Astrocyte (in vitro differentiated cells and primary cell): ENCODE measurements at regions not wholly inside any gene's neighbourhood (a gene's known extent, or its start where the extent isn't known, plus 50 kb on each side); places are given as distances from the start of the nearest gene placed in this dataset.

ENCODE experiments used
- CTCF ChIP-seq: IDR thresholded peaks from 2 replicates; pipeline ENCODE4 v1.5.1; 2011; ENCODE audit warnings: low read depth, mild to moderate bottlenecking, inconsistent platforms, low read length, moderate library complexity; ENCODE audit not compliant: insufficient read depth
- EZH2 ChIP-seq: IDR thresholded peaks from 2 replicates; pipeline ENCODE4 v1.6.1; 2012; ENCODE audit warnings: mild to moderate bottlenecking, low read length, inconsistent platforms; ENCODE audit not compliant: insufficient read depth

DNA sequence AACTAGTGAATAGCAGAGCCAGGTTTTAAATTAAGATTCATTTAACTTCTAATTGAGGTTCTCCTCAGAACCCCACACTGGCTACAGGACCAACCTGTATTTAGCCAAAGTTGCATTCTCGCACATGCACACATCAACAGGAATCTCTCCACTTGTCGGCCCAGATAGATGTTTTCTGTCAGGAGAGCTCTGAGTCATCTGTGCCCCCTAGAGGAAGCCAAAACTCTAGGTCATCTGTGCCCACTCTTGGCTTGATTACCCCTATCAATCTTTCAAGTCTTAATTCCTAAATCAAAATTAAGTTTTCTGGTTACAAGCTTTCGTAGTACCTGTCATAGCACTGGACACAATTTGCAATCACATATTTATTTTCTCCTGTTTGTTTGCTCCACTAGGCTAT, 104.9 kb upstream of the EOMES start:
- no peak for TF ChIP-seq CTCF
- TF ChIP-seq EZH2: no peak
